H1 (cell line): ENCODE measurements at regions not wholly inside any gene's neighbourhood (a gene's known extent, or its start where the extent isn't known, plus 50 kb on each side); places are given as distances from the start of the nearest gene placed in this dataset.

Source experiments
- CTCF ChIP-seq, 3 experiments: IDR thresholded peaks; 1 replicate in 2 of 3; 2 replicates in 1 of 3; pipeline versions ENCODE4 v1.5.1 to v1.6.1; 2011; ENCODE audit warnings: low read length in 3 of 3, mild to moderate bottlenecking in 3 of 3, inconsistent platforms in 2 of 3, low read depth in 1 of 3, moderate library complexity in 1 of 3; ENCODE audit not compliant: insufficient read depth in 1 of 3; ENCODE audit errors: control extremely low read depth in 1 of 3
- EP300 ChIP-seq, 2 experiments: IDR thresholded peaks; 1 replicate in 1 of 2; 2 replicates in 1 of 2; pipeline ENCODE4 v1.6.1; 2011 to 2012; ENCODE audit warnings: low read depth in 2 of 2, low read length in 2 of 2, mild to moderate bottlenecking in 2 of 2, borderline replicate concordance in 1 of 2, inconsistent platforms in 1 of 2, moderate library complexity in 1 of 2
- EZH2 ChIP-seq: fragments of 200-600 bp; sonication (generic); IDR thresholded peaks from 2 replicates; pipeline ENCODE4 v1.7.1; 2012; ENCODE audit warnings: low read depth, mild to moderate bottlenecking, moderate library complexity, low read length, inconsistent platforms; ENCODE audit not compliant: severe bottlenecking
- JUN ChIP-seq: IDR thresholded peaks from 2 replicates; pipeline ENCODE4 v1.6.1; 2011; ENCODE audit warnings: low read depth, mild to moderate bottlenecking, improper control_type of control experiment, low read length
- KDM1A ChIP-seq: fragments of 200-600, 300-600 bp; sonication (generic); IDR thresholded peaks from 2 replicates; pipeline ENCODE4 v1.7.1; 2016; ENCODE audit warnings: mild to moderate bottlenecking, low read length, borderline replicate concordance
- MAX ChIP-seq: IDR thresholded peaks from 2 replicates; pipeline ENCODE4 v1.6.1; 2012; ENCODE audit warnings: inconsistent platforms
- PHF8 ChIP-seq: fragments of 200-600 bp; sonication (generic); conservative IDR thresholded peaks from 2 replicates; pipeline ENCODE4 v1.7.1; 2012; ENCODE audit warnings: low read depth, mild to moderate bottlenecking, inconsistent platforms, low read length, moderate library complexity
- POLR2A ChIP-seq, 2 experiments: IDR thresholded peaks; 1 replicate in 1 of 2; 2 replicates in 1 of 2; pipeline ENCODE4 v1.6.1; 2011; ENCODE audit warnings: low read depth in 2 of 2, low read length in 2 of 2, mild to moderate bottlenecking in 2 of 2; ENCODE audit errors: control extremely low read depth in 1 of 2
- RAD21 ChIP-seq, 2 experiments: IDR thresholded peaks in 1 of 2; conservative IDR thresholded peaks in 1 of 2; 2 replicates each; pipeline ENCODE4 v1.6.1; 2011; ENCODE audit warnings: low read depth in 2 of 2, low read length in 2 of 2, improper control_type of control experiment in 1 of 2, inconsistent platforms in 1 of 2, mild to moderate bottlenecking in 1 of 2, moderate library complexity in 1 of 2
- TAF1 ChIP-seq: IDR thresholded peaks from 2 replicates; pipeline ENCODE4 v1.6.1; 2011; ENCODE audit warnings: mild to moderate bottlenecking, low read depth, low read length
- TCF12 ChIP-seq: IDR thresholded peaks from 2 replicates; pipeline ENCODE4 v1.6.1; 2011; ENCODE audit warnings: low read depth, mild to moderate bottlenecking, low read length
- USF2 ChIP-seq: IDR thresholded peaks from 2 replicates; pipeline ENCODE4 v1.6.1; 2011; ENCODE audit warnings: low read length, improper control_type of control experiment

GRCh38 chr16:60922920-60923319 lies 1113.3 kb downstream of the CDH8 start:
- TF ChIP-seq USF2, result no peak
- TF ChIP-seq POLR2A (IDR thresholded peaks at IDR 0.05; ENCODE audit: control extremely low read depth in 1 of 2, low read depth in 2 of 2, low read length in 2 of 2), result no peak
- TF ChIP-seq KDM1A, result no peak
- no peak for TF ChIP-seq PHF8
- no peak for TF ChIP-seq CTCF (IDR thresholded peaks at IDR 0.05; ENCODE audit: control extremely low read depth in 1 of 3, insufficient read depth in 1 of 3, low read depth in 1 of 3, low read length in 3 of 3)
- TF ChIP-seq JUN, result no peak
- no peak for TF ChIP-seq RAD21 (IDR thresholded peaks at IDR 0.05 in 1 of 2, conservative IDR thresholded peaks at IDR 0.05 in 1 of 2; ENCODE audit: low read depth in 2 of 2, low read length in 2 of 2)
- no peak for TF ChIP-seq MAX
- no peak for TF ChIP-seq EZH2
- no peak for TF ChIP-seq EP300 (IDR thresholded peaks at IDR 0.05; ENCODE audit: borderline replicate concordance in 1 of 2, low read depth in 2 of 2, low read length in 2 of 2)
- TF ChIP-seq TAF1, result no peak
- TF ChIP-seq TCF12, result no peak
